Sigmoid colon (tissue), 4 donors: ENCODE measurements at regions not wholly inside any gene's neighbourhood (a gene's known extent, or its start where the extent isn't known, plus 50 kb on each side); places are given as distances from the start of the nearest gene placed in this dataset.

Experiments
- EP300 ChIP-seq, 4 donors: sonication (generic); formaldehyde crosslinking; IDR thresholded peaks; one replicate each; pipeline ENCODE4 v1.6.1; 2017; ENCODE audit warnings: antibody characterized with exemption in 4 of 4
- POLR2A ChIP-seq, 2 donors: fragments of 450-650 bp; IDR thresholded peaks; one replicate each; pipeline ENCODE4 v1.6.1; 2016; ENCODE audit warnings: antibody characterized with exemption in 2 of 2, mild to moderate bottlenecking in 2 of 2, moderate library complexity in 2 of 2
- TF ChIP-seq, protein P1 (sequence below), 4 experiments: fragments of 450-650 bp in 3 of 4; fragments of 200-600 bp in 1 of 4; IDR thresholded peaks; one replicate each; pipeline ENCODE4 v1.5.1; 2016 to 2019; ENCODE audit warnings: antibody characterized with exemption in 4 of 4, mild to moderate bottlenecking in 3 of 4, moderate library complexity in 2 of 4

DNA sequence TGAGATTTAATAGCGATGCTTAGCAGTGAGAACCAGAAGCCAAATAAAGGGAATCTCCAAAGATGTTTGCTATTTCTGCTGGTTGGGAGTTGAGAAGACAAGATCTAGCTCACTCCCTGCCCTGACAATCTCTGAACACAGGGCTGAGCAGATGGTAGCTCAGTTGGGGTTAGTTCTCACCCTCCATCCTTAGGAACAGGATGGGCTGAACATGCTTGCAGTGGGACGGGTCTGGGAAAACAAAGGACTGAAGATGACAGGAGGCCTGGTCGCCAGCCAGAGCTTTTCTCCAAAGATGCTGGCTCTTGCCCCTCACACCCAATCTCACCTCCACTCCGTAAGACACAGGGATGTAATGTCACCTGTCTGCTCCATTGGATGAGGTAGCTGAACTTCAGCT, 72.7 kb downstream of the SC5D start:
- TF ChIP-seq, protein P1, sequence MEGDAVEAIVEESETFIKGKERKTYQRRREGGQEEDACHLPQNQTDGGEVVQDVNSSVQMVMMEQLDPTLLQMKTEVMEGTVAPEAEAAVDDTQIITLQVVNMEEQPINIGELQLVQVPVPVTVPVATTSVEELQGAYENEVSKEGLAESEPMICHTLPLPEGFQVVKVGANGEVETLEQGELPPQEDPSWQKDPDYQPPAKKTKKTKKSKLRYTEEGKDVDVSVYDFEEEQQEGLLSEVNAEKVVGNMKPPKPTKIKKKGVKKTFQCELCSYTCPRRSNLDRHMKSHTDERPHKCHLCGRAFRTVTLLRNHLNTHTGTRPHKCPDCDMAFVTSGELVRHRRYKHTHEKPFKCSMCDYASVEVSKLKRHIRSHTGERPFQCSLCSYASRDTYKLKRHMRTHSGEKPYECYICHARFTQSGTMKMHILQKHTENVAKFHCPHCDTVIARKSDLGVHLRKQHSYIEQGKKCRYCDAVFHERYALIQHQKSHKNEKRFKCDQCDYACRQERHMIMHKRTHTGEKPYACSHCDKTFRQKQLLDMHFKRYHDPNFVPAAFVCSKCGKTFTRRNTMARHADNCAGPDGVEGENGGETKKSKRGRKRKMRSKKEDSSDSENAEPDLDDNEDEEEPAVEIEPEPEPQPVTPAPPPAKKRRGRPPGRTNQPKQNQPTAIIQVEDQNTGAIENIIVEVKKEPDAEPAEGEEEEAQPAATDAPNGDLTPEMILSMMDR (IDR thresholded peaks at IDR 0.05), result no peak
- TF ChIP-seq POLR2A (IDR thresholded peaks at IDR 0.05) (no peak), EP300 (IDR thresholded peaks at IDR 0.05) (no peak)
